DND-41 (cell line): ENCODE measurements at regions not wholly inside any gene's neighbourhood (a gene's known extent, or its start where the extent isn't known, plus 50 kb on each side); places are given as distances from the start of the nearest gene placed in this dataset.

ENCODE experiments used
- EZH2 ChIP-seq: IDR thresholded peaks from 3 replicates; pipeline ENCODE4 v1.6.1; 2012; ENCODE audit warnings: borderline replicate concordance, low read depth, mild to moderate bottlenecking, moderate library complexity, low read length, inconsistent platforms; ENCODE audit not compliant: severe bottlenecking
- TF ChIP-seq, protein P1 (sequence below): IDR thresholded peaks from 2 replicates; pipeline ENCODE4 v1.5.1; 2012; ENCODE audit warnings: borderline replicate concordance, low read length, moderate library complexity, mild to moderate bottlenecking; ENCODE audit not compliant: poor library complexity, severe bottlenecking; ENCODE audit errors: extremely low read depth

DNA sequence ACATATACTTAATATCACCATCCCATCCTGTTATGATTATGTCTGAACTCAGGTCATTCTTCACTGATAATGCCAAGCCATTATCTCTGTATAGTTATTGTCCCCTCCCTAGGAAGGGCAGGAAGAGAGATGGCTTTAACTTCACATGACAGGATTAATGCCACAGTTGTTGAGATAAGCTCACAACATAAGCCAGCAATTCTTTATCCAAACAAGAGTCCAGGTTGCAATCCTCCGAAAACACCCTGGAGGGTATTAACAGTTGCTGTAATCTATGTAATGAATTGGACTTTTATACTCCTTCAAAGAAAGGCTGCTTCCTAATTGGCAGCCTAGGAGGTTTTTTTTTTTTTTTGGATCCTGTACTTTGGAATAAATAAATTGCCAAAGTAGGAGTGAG lies 779.4 kb downstream of the SEMA5A start:
- TF ChIP-seq, protein P1, sequence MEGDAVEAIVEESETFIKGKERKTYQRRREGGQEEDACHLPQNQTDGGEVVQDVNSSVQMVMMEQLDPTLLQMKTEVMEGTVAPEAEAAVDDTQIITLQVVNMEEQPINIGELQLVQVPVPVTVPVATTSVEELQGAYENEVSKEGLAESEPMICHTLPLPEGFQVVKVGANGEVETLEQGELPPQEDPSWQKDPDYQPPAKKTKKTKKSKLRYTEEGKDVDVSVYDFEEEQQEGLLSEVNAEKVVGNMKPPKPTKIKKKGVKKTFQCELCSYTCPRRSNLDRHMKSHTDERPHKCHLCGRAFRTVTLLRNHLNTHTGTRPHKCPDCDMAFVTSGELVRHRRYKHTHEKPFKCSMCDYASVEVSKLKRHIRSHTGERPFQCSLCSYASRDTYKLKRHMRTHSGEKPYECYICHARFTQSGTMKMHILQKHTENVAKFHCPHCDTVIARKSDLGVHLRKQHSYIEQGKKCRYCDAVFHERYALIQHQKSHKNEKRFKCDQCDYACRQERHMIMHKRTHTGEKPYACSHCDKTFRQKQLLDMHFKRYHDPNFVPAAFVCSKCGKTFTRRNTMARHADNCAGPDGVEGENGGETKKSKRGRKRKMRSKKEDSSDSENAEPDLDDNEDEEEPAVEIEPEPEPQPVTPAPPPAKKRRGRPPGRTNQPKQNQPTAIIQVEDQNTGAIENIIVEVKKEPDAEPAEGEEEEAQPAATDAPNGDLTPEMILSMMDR, result no peak
- no peak for TF ChIP-seq EZH2
